Activated T-helper 2 cell treated with anti-CD3 and anti-CD28 coated beads, Interferon-gamma antibody, Interleukin-2, Interleukin-4, amounts not matched to agents 10 μg/mL and 5 μg/mL and 100 μg/mL, durations not matched to agents 14 hours and 24 hours and 36 hours (primary cell): ENCODE measurements at regions not wholly inside any gene's neighbourhood (a gene's known extent, or its start where the extent isn't known, plus 50 kb on each side); places are given as distances from the start of the nearest gene placed in this dataset.

ENCODE experiments used
- DNase-seq: peaks from one replicate; pipeline ENCODE4 v3.0.0; 2021; ENCODE audit warnings: low spot score
- H3K27ac Mint-ChIP-seq: one replicate; pipeline ENCODE4 v1.8.0; 2021; ENCODE audit warnings: mixed read lengths
- H3K27me3 Mint-ChIP-seq: one replicate; pipeline ENCODE4 v1.8.0; 2021; ENCODE audit warnings: low read depth, mixed read lengths
- H3K36me3 Mint-ChIP-seq: one replicate; pipeline ENCODE4 v1.8.0; 2021; ENCODE audit warnings: low read depth, mixed read lengths
- H3K4me1 Mint-ChIP-seq: one replicate; pipeline ENCODE4 v1.8.0; 2021; ENCODE audit warnings: low read depth, mixed read lengths
- H3K4me3 Mint-ChIP-seq: one replicate; pipeline ENCODE4 v1.8.0; 2021; ENCODE audit warnings: low read depth, mild to moderate bottlenecking, moderate library complexity, mixed read lengths
- H3K9me3 Mint-ChIP-seq: one replicate; pipeline ENCODE4 v1.8.0; 2021; ENCODE audit warnings: mixed read lengths
- intact Hi-C: fragments of 100-400 bp; cut with micrococcal nuclease; formaldehyde crosslinking; loops from one replicate; pipeline ENCODE4 v1.15.1; 2023

- H3K27me3 Mint-ChIP-seq = no peaks in the 10 kb centered on the region
- no peaks in the 10 kb centered on the region for H3K9me3 Mint-ChIP-seq
- no peaks in the 10 kb centered on the region for H3K36me3 Mint-ChIP-seq
- no peak for DNase-seq
- H3K4me3 Mint-ChIP-seq = no peak overlapping the region
- H3K27ac Mint-ChIP-seq = no peak overlapping the region
- intact Hi-C loops = no loop called here
- H3K4me1 Mint-ChIP-seq = no peaks in the 10 kb centered on the region
These were observed 244.1 kb upstream of the SEMA6D start for GRCh38 chr15:47473106-47473725.

- Mint-ChIP-seq H3K27ac (no peak overlapping the region), H3K9me3 (no peaks in the 10 kb centered on the region), H3K4me1 (no peaks in the 10 kb centered on the region), H3K36me3 (no peaks in the 10 kb centered on the region), H3K27me3 (no peaks in the 10 kb centered on the region), H3K4me3 (no peak overlapping the region)
- DNase-seq = no peak
- intact Hi-C loops = no loop called here
These were observed 243.5 kb upstream of the SEMA6D start for GRCh38 chr15:47473832-47474231.

DNA sequence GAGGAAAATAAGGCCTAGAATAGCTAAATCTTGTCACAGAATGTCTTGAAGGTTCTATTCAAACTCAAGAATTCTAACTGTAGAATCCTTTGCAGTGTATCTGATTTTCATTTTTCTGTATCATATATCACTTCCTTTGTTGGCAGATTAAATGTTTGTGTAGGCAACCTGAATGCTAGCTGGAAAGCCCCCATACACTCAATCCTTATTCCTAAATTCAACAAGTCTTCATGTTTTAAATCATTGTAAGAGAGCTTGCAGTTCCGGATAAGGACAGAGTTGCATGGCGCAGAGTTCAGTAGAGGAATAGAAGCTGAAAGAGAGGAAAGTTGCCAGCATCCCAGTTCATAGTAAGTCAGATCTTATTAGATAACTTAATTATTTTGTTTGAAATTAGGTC lies 242.0 kb upstream of the SEMA6D start:
- H3K4me3 Mint-ChIP-seq = no peak overlapping the region
- H3K27me3 Mint-ChIP-seq = no peaks in the 10 kb centered on the region
- H3K36me3 Mint-ChIP-seq = no peaks in the 10 kb centered on the region
- no peaks in the 10 kb centered on the region for H3K4me1 Mint-ChIP-seq
- intact Hi-C loops = no loop called here
- DNase-seq = no peak
- no peak overlapping the region for H3K27ac Mint-ChIP-seq
- H3K9me3 Mint-ChIP-seq = no peaks in the 10 kb centered on the region

GRCh38 chr15:47477341-47477740 lies 240.0 kb upstream of the SEMA6D start:
- Mint-ChIP-seq H3K27ac (no peak overlapping the region), H3K27me3 (no peaks in the 10 kb centered on the region), H3K4me3 (no peak overlapping the region), H3K4me1 (no peaks in the 10 kb centered on the region), H3K9me3 (peaks cover under 1% of the 10 kb centered on the region), H3K36me3 (no peaks in the 10 kb centered on the region)
- intact Hi-C loops = no loop called here
- no peak for DNase-seq

DNA sequence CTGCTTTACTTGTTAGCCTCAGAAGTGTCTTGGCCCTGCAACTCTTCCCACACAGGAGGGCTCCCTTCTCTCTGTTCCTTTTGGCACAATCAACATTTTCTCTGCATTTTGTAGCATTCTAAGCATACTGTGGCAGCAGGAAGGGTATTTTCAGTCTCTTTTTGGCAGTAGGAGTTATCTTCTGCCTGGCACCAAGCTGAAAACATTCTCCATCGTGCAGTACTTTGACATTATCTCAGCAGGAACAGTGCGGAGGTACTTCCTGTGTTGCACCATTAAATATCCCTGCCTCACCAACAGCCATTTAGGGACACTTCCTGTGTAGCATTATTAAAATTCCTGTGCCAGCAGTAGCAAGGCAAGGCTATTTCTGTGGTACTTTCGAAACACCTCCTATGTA lies 233.2 kb upstream of the SEMA6D start:
- intact Hi-C loops = no loop called here
- Mint-ChIP-seq H3K36me3 (no peaks in the 10 kb centered on the region), H3K4me3 (no peak overlapping the region), H3K27ac (no peak overlapping the region), H3K27me3 (no peaks in the 10 kb centered on the region), H3K9me3 (peaks cover 4% of the 10 kb centered on the region), H3K4me1 (no peaks in the 10 kb centered on the region)
- no peak for DNase-seq

- no peak overlapping the region for H3K4me3 Mint-ChIP-seq
- H3K9me3 Mint-ChIP-seq = peaks cover 4% of the 10 kb centered on the region
- DNase-seq = no peak
- H3K27ac Mint-ChIP-seq = no peak overlapping the region
- no peaks in the 10 kb centered on the region for H3K27me3 Mint-ChIP-seq
- no peaks in the 10 kb centered on the region for H3K36me3 Mint-ChIP-seq
- H3K4me1 Mint-ChIP-seq = no peaks in the 10 kb centered on the region
- intact Hi-C loops = no loop called here
These were observed 232.3 kb upstream of the SEMA6D start for GRCh38 chr15:47484997-47485396.

DNA sequence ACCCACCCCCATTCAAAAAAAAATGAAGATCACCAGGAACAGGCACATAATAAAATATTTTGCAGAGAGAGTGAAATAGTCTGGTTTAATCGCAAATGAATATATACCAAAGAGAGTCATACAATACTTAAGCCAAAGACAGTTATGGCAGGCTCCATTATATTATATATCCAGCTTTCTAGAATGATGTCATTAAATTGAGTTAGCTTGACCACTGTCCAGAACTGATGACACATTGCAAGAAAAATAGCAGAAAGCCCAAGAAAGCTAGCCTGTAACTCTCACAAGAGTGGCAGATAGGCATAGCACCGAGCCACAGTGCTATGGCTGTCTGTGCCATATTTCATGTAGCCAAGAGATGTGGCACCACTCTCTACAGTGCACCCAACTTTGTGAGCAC lies 231.9 kb upstream of the SEMA6D start:
- Mint-ChIP-seq H3K9me3 (peaks cover 4% of the 10 kb centered on the region), H3K36me3 (no peaks in the 10 kb centered on the region), H3K4me1 (no peaks in the 10 kb centered on the region), H3K27ac (no peak overlapping the region), H3K4me3 (no peak overlapping the region), H3K27me3 (no peaks in the 10 kb centered on the region)
- intact Hi-C loops = no loop called here
- no peak for DNase-seq

DNA sequence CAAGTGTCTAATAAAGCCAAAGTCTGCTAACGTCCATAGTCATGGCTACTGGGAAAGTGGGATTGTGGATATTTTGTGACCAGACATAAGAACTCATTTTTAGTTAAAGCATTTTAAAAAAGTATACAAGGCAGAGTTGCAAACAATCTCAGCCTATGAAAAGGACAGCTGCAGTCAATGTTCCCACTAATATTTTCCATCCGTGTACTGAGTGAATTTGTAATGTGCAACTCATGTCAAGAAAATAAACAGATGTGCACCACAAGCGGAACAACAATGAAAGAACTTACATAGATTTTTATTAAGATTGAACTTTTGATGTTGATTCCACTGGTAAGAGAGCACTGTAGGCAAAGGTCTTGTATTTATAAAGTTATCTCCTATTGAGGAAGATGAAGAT lies 231.3 kb upstream of the SEMA6D start:
- H3K4me3 Mint-ChIP-seq = no peak overlapping the region
- H3K4me1 Mint-ChIP-seq = no peaks in the 10 kb centered on the region
- H3K36me3 Mint-ChIP-seq = no peaks in the 10 kb centered on the region
- H3K27me3 Mint-ChIP-seq = no peaks in the 10 kb centered on the region
- H3K27ac Mint-ChIP-seq = no peak overlapping the region
- no peak for DNase-seq
- intact Hi-C loops = no loop called here
- H3K9me3 Mint-ChIP-seq = peaks cover 4% of the 10 kb centered on the region

GRCh38 chr15:47492195-47492594 lies 225.1 kb upstream of the SEMA6D start:
- intact Hi-C loops = no loop called here
- Mint-ChIP-seq H3K4me3 (no peak overlapping the region), H3K9me3 (no peaks in the 10 kb centered on the region), H3K27me3 (no peaks in the 10 kb centered on the region), H3K4me1 (no peaks in the 10 kb centered on the region), H3K27ac (no peak overlapping the region), H3K36me3 (no peaks in the 10 kb centered on the region)
- DNase-seq = no peak

GRCh38 chr15:47493357-47494247 lies 223.7 kb upstream of the SEMA6D start:
- Mint-ChIP-seq H3K9me3 (no peaks in the 10 kb centered on the region), H3K27ac (no peak overlapping the region), H3K4me1 (no peaks in the 10 kb centered on the region), H3K4me3 (no peak overlapping the region), H3K36me3 (no peaks in the 10 kb centered on the region), H3K27me3 (no peaks in the 10 kb centered on the region)
- intact Hi-C loops = no loop called here
- no peak for DNase-seq

DNA sequence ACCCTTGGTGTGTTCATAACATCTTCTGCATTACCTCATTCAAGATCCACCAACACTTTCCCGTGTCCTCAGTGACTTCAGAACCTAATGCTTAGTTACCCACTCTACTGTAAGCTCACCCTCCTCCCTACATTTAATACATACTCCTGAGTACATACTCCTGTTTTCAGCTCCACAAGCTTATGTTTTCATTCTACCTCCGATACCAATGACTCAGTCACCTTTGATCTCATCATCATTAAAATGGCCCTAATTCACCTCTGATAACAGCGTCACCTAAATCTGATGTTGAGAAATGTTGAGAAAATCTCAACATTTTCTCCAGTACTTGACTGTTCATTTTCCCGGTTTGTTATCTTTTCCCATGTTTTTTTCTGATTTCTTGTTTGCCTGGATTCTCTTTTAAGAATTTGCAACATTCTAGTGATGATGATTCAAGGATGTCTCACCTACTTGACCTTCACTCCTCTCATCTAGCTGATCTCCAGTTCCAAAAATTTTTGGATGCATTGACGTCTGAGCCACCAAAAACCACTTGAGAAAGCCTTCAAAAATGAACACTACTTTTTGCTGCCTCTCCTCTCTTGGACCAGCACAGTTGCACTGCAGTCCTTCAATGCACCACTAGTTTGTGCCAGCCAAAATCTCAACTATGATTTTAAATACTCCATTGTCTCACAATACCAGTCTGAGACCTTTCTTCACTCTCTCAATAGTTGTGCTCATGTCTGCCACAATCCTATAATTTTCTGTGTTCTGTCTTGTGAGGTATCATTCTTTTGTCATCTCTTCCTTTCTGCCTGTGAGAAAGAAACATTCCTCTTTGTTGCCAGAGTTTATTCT lies 220.7 kb upstream of the SEMA6D start:
- intact Hi-C loops = no loop called here
- Mint-ChIP-seq H3K27ac (no peak overlapping the region), H3K4me1 (no peaks in the 10 kb centered on the region), H3K36me3 (no peaks in the 10 kb centered on the region), H3K9me3 (no peaks in the 10 kb centered on the region), H3K27me3 (no peaks in the 10 kb centered on the region), H3K4me3 (no peak overlapping the region)
- no peak for DNase-seq

GRCh38 chr15:47500842-47501241 lies 216.5 kb upstream of the SEMA6D start:
- Mint-ChIP-seq H3K27me3 (no peaks in the 10 kb centered on the region), H3K4me1 (no peaks in the 10 kb centered on the region), H3K27ac (no peak overlapping the region), H3K36me3 (no peaks in the 10 kb centered on the region), H3K4me3 (no peak overlapping the region), H3K9me3 (no peaks in the 10 kb centered on the region)
- DNase-seq = no peak
- intact Hi-C loops = no loop called here

DNA sequence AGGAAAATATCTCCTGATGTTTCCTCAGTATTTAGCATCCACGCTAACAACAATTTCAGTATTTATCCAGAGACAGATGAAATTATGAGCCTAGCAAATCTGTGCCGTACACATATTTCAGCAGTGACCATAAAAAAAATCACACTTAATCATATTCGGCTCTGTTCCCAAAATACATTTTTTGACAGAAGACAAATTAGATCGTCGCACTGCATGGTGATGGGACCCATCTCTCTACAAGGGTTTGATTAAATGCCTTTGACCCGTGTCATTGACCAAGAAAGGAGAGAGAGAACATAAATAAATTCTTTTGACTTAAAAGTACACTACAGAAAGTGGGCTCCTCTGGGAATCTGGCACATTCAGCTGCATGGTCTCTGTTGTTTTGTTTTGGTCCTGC lies 215.3 kb upstream of the SEMA6D start:
- Mint-ChIP-seq H3K9me3 (no peaks in the 10 kb centered on the region), H3K27ac (no peak overlapping the region), H3K4me3 (no peak overlapping the region), H3K27me3 (no peaks in the 10 kb centered on the region), H3K4me1 (no peaks in the 10 kb centered on the region), H3K36me3 (no peaks in the 10 kb centered on the region)
- intact Hi-C loops = no loop called here
- no peak for DNase-seq
